H1 (cell line): ENCODE measurements at regions not wholly inside any gene's neighbourhood (a gene's known extent, or its start where the extent isn't known, plus 50 kb on each side); places are given as distances from the start of the nearest gene placed in this dataset.

Source experiments
- CTCF ChIA-PET: fragments of 300-600 bp; sonication (Branson Sonifier 250); formaldehyde crosslinking; loops from one replicate; lab custom pipeline; 2021; ENCODE audit not compliant: partially characterized antibody; lab: Charles Lee
- POLR2A ChIA-PET: fragments of 300-600 bp; sonication (Branson Sonifier 250); formaldehyde crosslinking; loops from one replicate; lab custom pipeline; 2021; ENCODE audit warnings: inconsistent platforms; ENCODE audit not compliant: partially characterized antibody; lab: Charles Lee
- DNase-seq, 2 experiments: peaks; one replicate each; pipeline versions ENCODE4 v3.0.0 to v3.0.0-alpha.2; 2010 to 2022; ENCODE audit warnings: low spot score in 2 of 2, low read depth in 1 of 2, mixed read lengths in 1 of 2
- FAIRE-seq: peaks from 2 replicates; lab custom pipeline; 2011; peaks lifted over from hg19 to GRCh38; lab: Jason Lieb, UNC
- H2AFZ ChIP-seq: 2 replicates; pipeline ENCODE4 v1.8.1; 2012; ENCODE audit warnings: low read length, inconsistent platforms
- H2AK5ac ChIP-seq: 2 replicates; pipeline ENCODE4 v1.6.1; 2013; ENCODE audit warnings: low read depth, low read length
- H2BK120ac ChIP-seq: replicated peaks from 2 replicates; pipeline ENCODE3; 2013; ENCODE audit warnings: low read depth, low read length, inconsistent platforms
- H2BK12ac ChIP-seq: 2 replicates; pipeline ENCODE4 v1.6.1; 2013; ENCODE audit warnings: low read depth, low read length
- H2BK15ac ChIP-seq: 2 replicates; pipeline ENCODE4 v1.6.1; 2013; ENCODE audit warnings: low read length
- H2BK20ac ChIP-seq: 2 replicates; pipeline ENCODE4 v1.6.1; 2013; ENCODE audit warnings: low read length
- H2BK5ac ChIP-seq: 2 replicates; pipeline ENCODE4 v1.6.1; 2013; ENCODE audit warnings: low read depth, low read length
- H3K14ac ChIP-seq: 2 replicates; pipeline ENCODE4 v1.6.1; 2013; ENCODE audit warnings: inconsistent platforms; ENCODE audit not compliant: insufficient read length
- H3K18ac ChIP-seq: 2 replicates; pipeline ENCODE4 v1.6.1; 2013; ENCODE audit warnings: low read length; ENCODE audit errors: extremely low read depth
- H3K23ac ChIP-seq: 2 replicates; pipeline ENCODE4 v1.6.1; 2013; ENCODE audit warnings: inconsistent platforms; ENCODE audit not compliant: insufficient read length
- H3K23me2 ChIP-seq: 2 replicates; pipeline ENCODE4 v1.6.1; 2013; ENCODE audit warnings: low read depth, low read length
- H3K27ac ChIP-seq: 2 replicates; pipeline ENCODE4 v1.6.1; 2011; ENCODE audit warnings: low read depth, low read length, inconsistent platforms
- H3K27me3 ChIP-seq, 4 experiments: replicated peaks in 1 of 4; 1 replicate in 1 of 4; 2 replicates in 3 of 4; pipeline versions ENCODE4 v1.6.1 to v1.8.1; 2011 to 2013; ENCODE audit warnings: low read length in 3 of 4, mild to moderate bottlenecking in 3 of 4, inconsistent platforms in 2 of 4, mixed read lengths in 2 of 4, moderate library complexity in 1 of 4; ENCODE audit not compliant: control insufficient read depth in 3 of 4, insufficient read depth in 3 of 4; ENCODE audit errors: extremely low read depth in 1 of 4
- H3K36me3 ChIP-seq, 4 experiments: 2 replicates each; pipeline versions ENCODE4 v1.6.1 to v1.8.1; 2011 to 2013; ENCODE audit warnings: mild to moderate bottlenecking in 4 of 4, low read length in 3 of 4, moderate library complexity in 2 of 4, control low read depth in 1 of 4, inconsistent platforms in 1 of 4; ENCODE audit not compliant: insufficient read depth in 4 of 4, control insufficient read depth in 2 of 4
- H3K4ac ChIP-seq: replicated peaks from 2 replicates; pipeline ENCODE3; 2013; ENCODE audit warnings: low read length, low read depth, mixed read lengths, inconsistent platforms; ENCODE audit not compliant: insufficient read length
- H3K4me1 ChIP-seq, 4 experiments: replicated peaks in 1 of 4; 1 replicate in 1 of 4; 2 replicates in 3 of 4; pipeline versions ENCODE4 v1.6.1 to v1.8.1; 2011 to 2013; ENCODE audit warnings: low read length in 3 of 4, inconsistent platforms in 2 of 4, mixed read lengths in 1 of 4; ENCODE audit not compliant: insufficient read depth in 4 of 4, control insufficient read depth in 3 of 4
- H3K4me2 ChIP-seq, 2 experiments: 2 replicates each; pipeline versions ENCODE4 v1.6.1 to v1.8.1; 2011 to 2013; ENCODE audit warnings: low read depth in 2 of 2, low read length in 2 of 2, control low read depth in 1 of 2, inconsistent platforms in 1 of 2, mild to moderate bottlenecking in 1 of 2; ENCODE audit not compliant: insufficient read depth in 1 of 2
- H3K4me3 ChIP-seq, 4 experiments: fragments of 200-600, 300-600 bp in 1 of 4; sonication (generic), shearing (Covaris generic), sonication (Bioruptor Twin) in 1 of 4; 2 replicates each; pipeline versions ENCODE4 v1.5.1 to v1.8.1; 2011 to 2016; ENCODE audit warnings: low read length in 4 of 4, low read depth in 3 of 4, control low read depth in 2 of 4, inconsistent platforms in 2 of 4, mild to moderate bottlenecking in 2 of 4, mixed read lengths in 1 of 4, moderate library complexity in 1 of 4; ENCODE audit not compliant: insufficient read depth in 2 of 4; ENCODE audit errors: extremely low read depth in 1 of 4
- H3K56ac ChIP-seq: replicated peaks from 2 replicates; pipeline ENCODE3; 2013; ENCODE audit warnings: low read depth, mild to moderate bottlenecking, mixed read lengths, low read length, inconsistent platforms; ENCODE audit not compliant: insufficient read length
- H3K79me1 ChIP-seq: 2 replicates; pipeline ENCODE4 v1.6.1; 2013; ENCODE audit warnings: low read depth, low read length, control low read depth
- H3K79me2 ChIP-seq, 2 experiments: 2 replicates each; pipeline versions ENCODE4 v1.6.1 to v1.8.1; 2012 to 2013; ENCODE audit warnings: low read length in 2 of 2, mild to moderate bottlenecking in 2 of 2, inconsistent platforms in 1 of 2; ENCODE audit not compliant: insufficient read depth in 2 of 2, control insufficient read depth in 1 of 2
- H3K9ac ChIP-seq, 4 experiments: replicated peaks in 1 of 4; 1 replicate in 1 of 4; 2 replicates in 3 of 4; pipeline versions ENCODE4 v1.6.1 to v1.8.1; 2011 to 2013; ENCODE audit warnings: low read depth in 3 of 4, low read length in 3 of 4, control low read depth in 2 of 4, mild to moderate bottlenecking in 2 of 4, moderate library complexity in 2 of 4, inconsistent platforms in 1 of 4; ENCODE audit errors: extremely low read depth in 1 of 4
- H3K9me3 ChIP-seq, 2 experiments: 2 replicates each; pipeline versions ENCODE4 v1.6.1 to v1.8.1; 2012 to 2013; ENCODE audit warnings: mild to moderate bottlenecking in 2 of 2, moderate library complexity in 2 of 2, control low read depth in 1 of 2, inconsistent platforms in 1 of 2, low read depth in 1 of 2, low read length in 1 of 2, mixed read lengths in 1 of 2; ENCODE audit not compliant: insufficient read depth in 2 of 2
- H4K20me1 ChIP-seq, 2 experiments: replicated peaks in 1 of 2; 2 replicates each; pipeline versions ENCODE3 to v1.8.1; 2011 to 2013; ENCODE audit warnings: inconsistent platforms in 2 of 2, low read length in 2 of 2, mild to moderate bottlenecking in 1 of 2; ENCODE audit not compliant: insufficient read depth in 2 of 2, control insufficient read depth in 1 of 2
- H4K5ac ChIP-seq: 2 replicates; pipeline ENCODE4 v1.6.1; 2013; ENCODE audit warnings: low read length, low read depth, mixed read lengths, inconsistent platforms; ENCODE audit not compliant: insufficient read length
- H4K8ac ChIP-seq: 2 replicates; pipeline ENCODE4 v1.8.0; 2013; ENCODE audit warnings: mild to moderate bottlenecking, moderate library complexity, low read length, inconsistent platforms; ENCODE audit not compliant: insufficient read depth; ENCODE audit errors: extremely low read depth
- H4K91ac ChIP-seq: replicated peaks from 2 replicates; pipeline ENCODE3; 2013; ENCODE audit warnings: low read length, mixed read lengths, inconsistent platforms; ENCODE audit not compliant: insufficient read length
- KDM5A ChIP-seq: fragments of 200-600 bp; IDR thresholded peaks from 2 replicates; pipeline ENCODE4 v1.7.1; 2012; ENCODE audit warnings: mild to moderate bottlenecking, low read length, inconsistent platforms, mixed read lengths
- RAD21 ChIP-seq, 2 experiments: IDR thresholded peaks in 1 of 2; conservative IDR thresholded peaks in 1 of 2; 2 replicates each; pipeline ENCODE4 v1.6.1; 2011; ENCODE audit warnings: low read depth in 2 of 2, low read length in 2 of 2, improper control_type of control experiment in 1 of 2, inconsistent platforms in 1 of 2, mild to moderate bottlenecking in 1 of 2, moderate library complexity in 1 of 2
- TEAD4 ChIP-seq: IDR thresholded peaks from 2 replicates; pipeline ENCODE4 v1.6.1; 2012; ENCODE audit warnings: low read depth, low read length, inconsistent platforms, mixed read lengths
- WGBS, 2 experiments: shearing (Covaris generic) in 1 of 2; methylation state at CpG; one replicate each; pipeline versions ENCODE4 v1.1.6 to v1.1.7; 2013 to 2015; ENCODE audit warnings: low lambda C conversion rate in 2 of 2, mixed read lengths in 2 of 2, inconsistent platforms in 1 of 2, low coverage in 1 of 2, missing lambda C conversion rate in 1 of 2; ENCODE audit not compliant: insufficient replicate concordance in 2 of 2, insufficient coverage in 1 of 2, insufficient read length in 1 of 2; ENCODE audit errors: extremely low coverage in 1 of 2, missing lambda C conversion rate in 1 of 2; 5-methylcytosine and 5-hydroxymethylcytosine counted together

GRCh38 chr5:103904651-103905050 is 342.1 kb upstream of the NUDT12 start:
- H3K23ac ChIP-seq, result no peak overlapping the region
- H2BK120ac ChIP-seq, result no peak overlapping the region
- no peak overlapping the region for H2BK12ac ChIP-seq
- H3K36me3 ChIP-seq, result no peaks in the 10 kb centered on the region
- no peaks in the 10 kb centered on the region for H3K79me1 ChIP-seq
- H3K9me3 ChIP-seq, result no peaks in the 10 kb centered on the region
- no peak overlapping the region for H2AK5ac ChIP-seq
- WGBS, 2 experiments, result 91% methylated on average over 1 of the region's 1 CpG; no CpG with 5 or more reads in 1 of the 2 experiments
- H3K18ac ChIP-seq, result no peak overlapping the region
- no peak overlapping the region for H4K91ac ChIP-seq
- no peaks in the 10 kb centered on the region for H4K20me1 ChIP-seq
- POLR2A ChIA-PET, result no interaction called here
- no peak overlapping the region for H3K9ac ChIP-seq
- no peak overlapping the region for H3K4ac ChIP-seq
- H3K79me2 ChIP-seq, result no peaks in the 10 kb centered on the region
- DNase-seq (no peak), FAIRE-seq (no peak)
- H3K4me1 ChIP-seq, result no peaks in the 10 kb centered on the region
- H3K27me3 ChIP-seq, result no peaks in the 10 kb centered on the region
- H2AFZ ChIP-seq, result no peak overlapping the region
- H2BK15ac ChIP-seq, result no peak overlapping the region
- H3K14ac ChIP-seq, result no peak overlapping the region
- no peak overlapping the region for H2BK20ac ChIP-seq
- H3K4me2 ChIP-seq, result no peak overlapping the region
- no peak overlapping the region for H3K27ac ChIP-seq
- CTCF ChIA-PET, result no interaction called here
- H3K56ac ChIP-seq, result no peak overlapping the region
- no peak overlapping the region for H4K8ac ChIP-seq
- no peaks in the 10 kb centered on the region for H3K23me2 ChIP-seq
- H3K4me3 ChIP-seq, result no peak overlapping the region
- H2BK5ac ChIP-seq, result no peak overlapping the region
- H4K5ac ChIP-seq, result no peak overlapping the region
- TF ChIP-seq RAD21 (IDR thresholded peaks at IDR 0.05 in 1 of 2, conservative IDR thresholded peaks at IDR 0.05 in 1 of 2; ENCODE audit: low read depth in 2 of 2, low read length in 2 of 2) (no peak), KDM5A (no peak), TEAD4 (no peak)
